IPS-18c (cell line): ENCODE measurements at regions not wholly inside any gene's neighbourhood (a gene's known extent, or its start where the extent isn't known, plus 50 kb on each side); places are given as distances from the start of the nearest gene placed in this dataset.
"Not testable (repeated sequence)": the region's sequence is repeated elsewhere in the genome, so short reads cannot be mapped to it uniquely, and the experiment has no call there.

ENCODE experiments used
- H3K4me3 ChIP-seq: 2 replicates; pipeline ENCODE4 v1.7.0; 2013; ENCODE audit warnings: low read depth, mild to moderate bottlenecking, low read length, moderate library complexity; ENCODE audit not compliant: insufficient read depth
- H3K9me3 ChIP-seq: one replicate; pipeline ENCODE4 v1.6.1; 2013; ENCODE audit warnings: mild to moderate bottlenecking, low read length, moderate library complexity; ENCODE audit not compliant: control insufficient read depth, insufficient read depth

DNA sequence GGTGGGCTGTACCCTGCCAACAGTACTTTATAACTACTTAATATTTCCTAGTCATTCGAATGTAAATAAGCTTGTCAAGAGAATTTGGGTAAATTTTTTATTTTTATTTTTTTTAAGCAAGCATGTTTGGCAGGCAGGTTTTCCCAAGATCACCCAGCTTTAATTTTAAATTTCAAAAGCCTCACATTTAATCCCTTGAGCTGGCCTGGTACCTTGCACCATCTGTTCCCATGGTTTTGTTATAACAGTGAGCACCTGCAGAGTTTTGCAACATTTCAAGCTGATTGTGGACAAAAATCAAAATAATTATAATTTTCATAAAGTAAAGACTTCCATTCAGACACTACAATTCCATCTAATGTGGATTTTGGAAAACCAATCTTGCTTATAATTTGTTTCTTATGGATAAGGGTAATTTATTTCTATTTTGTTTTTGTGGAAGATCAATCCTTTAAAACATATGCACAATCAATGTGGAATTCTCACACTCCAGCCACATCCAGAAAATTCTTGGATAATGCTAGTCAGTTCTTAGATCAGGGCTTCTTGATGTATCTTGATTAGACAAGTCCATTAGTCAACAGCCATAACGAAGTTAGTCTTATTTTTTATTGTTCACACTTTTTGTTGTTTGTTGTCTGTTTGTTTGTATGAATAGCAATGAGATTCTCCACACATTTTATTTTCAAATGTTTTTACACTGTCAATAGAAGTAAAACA is 689.3 kb downstream of the NR4A2 start:
- Histone ChIP-seq H3K9me3 (no peaks in the 10 kb centered on the region), H3K4me3 (no peak overlapping the region)

DNA sequence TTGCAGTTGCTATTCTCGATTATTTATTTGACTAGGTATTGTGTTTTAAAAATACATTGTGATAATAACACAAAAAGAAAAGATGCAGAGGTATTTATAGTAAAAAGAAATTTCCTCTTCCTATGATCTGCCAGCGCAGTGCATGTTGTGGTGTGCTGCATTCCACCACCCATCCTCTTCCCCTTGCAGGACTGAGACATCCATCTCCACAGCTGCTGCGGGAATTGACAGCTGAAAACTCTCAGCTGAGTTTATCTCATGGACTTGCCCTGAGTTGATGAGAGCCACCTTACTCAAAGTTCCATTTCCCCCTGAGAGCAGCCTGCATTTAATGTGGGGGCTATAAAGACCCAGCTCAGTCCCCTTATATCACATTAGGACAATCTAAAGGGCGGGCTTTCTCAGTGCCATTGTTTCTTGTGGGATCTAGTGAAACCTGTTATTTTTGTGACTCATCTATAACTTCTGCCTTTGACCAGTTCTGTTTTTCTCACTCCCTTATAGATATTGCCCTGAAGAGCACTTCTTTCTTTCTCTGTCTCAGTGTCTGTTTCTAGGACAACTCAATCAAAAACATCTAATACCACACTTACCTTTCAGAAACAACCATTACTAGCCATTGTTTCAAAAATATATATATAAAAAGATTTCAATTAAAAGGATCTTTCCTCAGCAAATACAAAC is 698.5 kb downstream of the NR4A2 start:
- Histone ChIP-seq H3K9me3 (no peaks in the 10 kb centered on the region), H3K4me3 (no peak overlapping the region)

DNA sequence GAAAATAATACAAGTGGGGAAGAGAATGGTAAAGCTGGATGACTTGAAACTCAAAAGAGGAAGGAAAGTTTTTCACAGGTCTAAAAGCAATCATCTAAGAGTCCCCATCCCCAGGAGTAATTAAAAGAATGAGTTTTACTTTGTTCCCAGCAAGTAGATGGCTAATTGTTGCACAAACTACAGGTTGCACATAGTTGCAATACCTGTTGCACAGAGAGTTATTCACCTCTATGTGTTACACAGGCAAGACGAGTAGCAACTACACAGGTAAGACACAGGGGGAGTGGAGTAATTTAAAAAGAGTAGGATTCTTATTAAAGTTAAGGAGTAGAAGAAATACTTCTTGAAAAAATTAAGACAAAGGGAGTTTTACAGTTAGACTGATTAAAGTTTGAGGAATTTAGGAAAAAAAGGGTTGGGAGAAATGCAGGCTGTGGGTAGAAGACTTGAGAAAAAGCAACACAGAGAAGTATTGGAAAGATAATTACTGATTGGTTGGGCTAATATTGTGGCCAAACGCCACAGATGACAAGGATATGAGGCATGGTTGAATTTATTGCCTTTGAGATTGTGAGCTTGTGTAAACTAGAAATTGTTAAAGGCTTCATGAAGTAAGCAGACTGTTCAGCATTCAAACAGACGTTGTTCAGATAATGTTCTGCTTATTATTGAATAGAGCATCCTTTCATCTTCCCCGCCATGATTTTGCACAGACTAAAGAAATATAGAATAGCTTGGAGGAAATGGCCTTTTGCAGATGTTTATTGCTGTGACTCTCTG is 699.3 kb downstream of the NR4A2 start:
- Histone ChIP-seq H3K9me3 (no peaks in the 10 kb centered on the region), H3K4me3 (no peak overlapping the region)

DNA sequence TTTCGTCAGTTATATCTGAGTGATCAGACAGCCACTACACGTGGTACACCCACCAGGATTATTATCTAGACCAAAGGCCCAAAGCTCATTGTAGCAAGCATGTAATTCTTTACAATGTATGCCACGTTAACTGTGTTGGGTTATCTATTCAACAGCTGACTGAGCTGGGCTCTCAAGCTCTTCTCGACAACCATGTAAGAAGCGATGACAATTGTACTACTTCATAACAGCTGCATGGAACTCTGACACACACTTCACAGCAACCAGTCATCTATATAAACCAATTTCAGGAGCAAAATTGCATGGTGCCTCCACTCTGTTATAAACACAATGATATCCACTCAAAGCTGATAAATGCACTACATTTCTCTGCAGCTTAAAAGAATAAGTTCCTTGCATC is 701.8 kb downstream of the NR4A2 start:
- Histone ChIP-seq H3K9me3 (no peaks in the 10 kb centered on the region), H3K4me3 (no peak overlapping the region)

DNA sequence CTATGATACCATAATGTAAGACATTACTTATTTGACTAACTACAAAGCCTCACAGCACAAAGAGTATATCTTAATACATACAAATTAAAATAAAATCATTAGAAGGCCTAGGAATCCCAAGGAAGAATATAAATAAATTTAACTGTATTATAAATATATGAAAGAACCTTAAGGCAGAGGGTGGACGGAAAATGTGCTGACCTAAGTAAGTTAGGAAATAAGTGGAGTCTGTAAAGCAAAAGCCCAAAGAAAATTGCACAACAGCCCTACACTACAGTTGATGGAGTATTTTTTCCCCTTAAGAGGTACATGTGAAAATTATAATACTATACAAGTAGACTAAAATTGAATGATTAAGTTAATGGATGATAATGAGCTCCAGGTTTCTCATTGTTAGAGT is 710.1 kb downstream of the NR4A2 start:
- Histone ChIP-seq H3K9me3 (no peaks in the 10 kb centered on the region), H3K4me3 (no peak overlapping the region)

DNA sequence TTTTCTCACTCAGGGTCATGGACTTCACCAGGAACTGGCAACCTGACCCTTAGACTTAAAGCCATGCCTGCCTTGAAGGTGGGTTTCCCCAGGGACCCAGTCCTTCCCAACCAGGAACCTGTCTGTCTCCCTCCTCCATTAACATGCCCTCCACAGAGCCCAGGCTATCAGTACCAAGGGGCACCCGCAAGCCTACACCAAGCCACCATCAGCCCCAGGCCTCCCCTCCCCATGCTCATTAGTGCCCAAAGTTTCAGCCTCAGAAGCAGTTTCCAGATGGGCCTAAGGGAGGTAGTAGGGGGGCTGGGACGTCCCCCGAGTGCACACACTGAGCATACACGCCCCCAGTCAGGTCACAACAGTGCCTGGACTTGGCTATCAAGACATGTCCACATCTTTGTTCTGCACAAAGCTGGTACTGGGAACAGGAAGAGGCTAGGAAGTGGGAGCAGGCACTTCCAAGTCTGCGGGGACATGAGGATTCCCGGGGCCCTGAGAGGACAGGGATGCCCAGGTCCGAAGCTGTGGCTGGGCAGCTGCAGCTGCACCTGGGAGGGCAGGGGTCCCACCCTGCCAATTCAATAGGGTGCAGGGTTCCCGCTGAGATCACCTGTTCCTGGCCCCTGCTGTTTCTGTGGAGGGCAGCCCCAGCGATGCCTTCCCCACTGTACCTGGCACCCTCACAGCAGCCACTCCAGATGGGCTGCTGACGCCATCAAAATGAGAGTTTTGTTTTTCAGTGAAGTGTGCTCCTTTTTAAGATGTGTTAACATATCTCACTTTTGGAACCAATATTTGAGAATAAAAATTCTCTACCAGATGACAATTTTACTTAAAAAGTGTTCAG is 731.4 kb downstream of the NR4A2 start:
- Histone ChIP-seq H3K4me3 (no peak overlapping the region), H3K9me3 (no peaks in the 10 kb centered on the region)

DNA sequence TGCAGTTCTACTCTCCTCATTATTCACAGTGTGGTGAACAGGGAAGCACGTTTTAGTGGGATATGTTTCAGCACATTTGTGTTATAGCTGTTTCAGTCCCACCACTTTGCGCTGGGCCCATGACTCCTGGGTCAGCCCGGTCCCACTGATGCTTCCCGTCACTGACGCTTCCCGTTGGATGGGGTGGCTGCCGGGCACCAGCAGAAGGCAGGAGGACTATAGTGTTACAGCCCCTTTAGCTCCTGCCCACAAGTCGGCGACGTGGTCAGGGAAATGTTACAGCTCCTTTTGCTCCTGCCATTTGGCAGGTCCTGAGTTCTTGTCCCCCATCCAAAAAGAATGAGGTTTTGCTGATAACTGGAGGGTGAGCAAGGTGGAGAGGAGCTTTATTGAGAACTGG is 732.2 kb downstream of the NR4A2 start:
- H3K9me3 ChIP-seq = no peaks in the 10 kb centered on the region
- H3K4me3 ChIP-seq = no peak overlapping the region

DNA sequence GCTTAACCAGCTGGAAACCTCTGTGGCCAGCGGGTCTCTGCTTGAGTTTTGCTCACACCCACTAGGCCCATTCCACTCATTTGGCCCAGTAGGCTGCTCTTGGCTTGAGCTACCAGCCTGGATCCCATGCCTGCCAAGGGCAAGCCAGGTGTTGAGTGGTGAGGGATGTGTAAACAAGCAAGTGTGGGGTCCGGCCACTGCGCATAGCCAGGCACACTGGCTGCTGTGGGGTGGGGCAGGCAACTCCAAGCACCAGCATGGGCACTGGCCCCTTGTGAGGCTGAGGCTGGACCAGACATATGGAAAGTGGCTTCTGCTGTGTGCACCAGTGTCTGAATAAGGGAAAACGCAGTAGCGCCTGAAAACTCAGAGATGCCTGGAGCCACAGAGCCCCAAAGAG is 732.7 kb downstream of the NR4A2 start:
- no peak overlapping the region for H3K4me3 ChIP-seq
- H3K9me3 ChIP-seq = no peaks in the 10 kb centered on the region

- Histone ChIP-seq H3K4me3 (no peak overlapping the region), H3K9me3 (no peaks in the 10 kb centered on the region)
Measured at GRCh38 chr2:155583674-155584195, 748.8 kb downstream of the NR4A2 start.

DNA sequence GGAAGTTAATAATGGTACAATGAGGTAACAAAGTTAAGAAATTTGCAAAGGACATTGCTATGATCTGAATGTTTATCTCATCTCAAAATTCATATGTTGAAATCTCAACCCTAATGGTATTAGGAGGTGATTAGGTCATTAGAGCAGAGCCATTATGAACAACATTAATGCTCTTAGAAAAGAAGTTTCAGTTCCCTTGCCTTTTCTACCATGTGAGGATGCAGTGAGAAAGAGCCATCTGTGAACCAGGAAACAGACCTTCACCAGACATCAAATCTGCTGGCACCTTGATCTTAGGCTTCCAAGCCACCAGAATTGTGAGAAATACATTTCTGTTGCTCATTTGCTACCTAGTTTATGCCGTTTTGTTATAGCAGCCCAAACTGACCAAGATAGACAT is 757.6 kb downstream of the NR4A2 start:
- H3K4me3 ChIP-seq = no peak overlapping the region
- H3K9me3 ChIP-seq = peaks cover 2% of the 10 kb centered on the region

- Histone ChIP-seq H3K9me3 (no peaks in the 10 kb centered on the region), H3K4me3 (no peak overlapping the region)
Measured at GRCh38 chr2:155547571-155547970, 785.0 kb downstream of the NR4A2 start.

- no peak overlapping the region for H3K4me3 ChIP-seq
Measured at GRCh38 chr2:155546721-155547555, 785.6 kb downstream of the NR4A2 start.

GRCh38 chr2:155539028-155539427 is 793.5 kb downstream of the NR4A2 start:
- H3K4me3 ChIP-seq, H3K9me3 ChIP-seq: not testable (repeated sequence)

More at GRCh38 chr2:155546721-155547555, 785.6 kb downstream of the NR4A2 start:
- H3K9me3 ChIP-seq = no peaks in the 10 kb centered on the region

DNA sequence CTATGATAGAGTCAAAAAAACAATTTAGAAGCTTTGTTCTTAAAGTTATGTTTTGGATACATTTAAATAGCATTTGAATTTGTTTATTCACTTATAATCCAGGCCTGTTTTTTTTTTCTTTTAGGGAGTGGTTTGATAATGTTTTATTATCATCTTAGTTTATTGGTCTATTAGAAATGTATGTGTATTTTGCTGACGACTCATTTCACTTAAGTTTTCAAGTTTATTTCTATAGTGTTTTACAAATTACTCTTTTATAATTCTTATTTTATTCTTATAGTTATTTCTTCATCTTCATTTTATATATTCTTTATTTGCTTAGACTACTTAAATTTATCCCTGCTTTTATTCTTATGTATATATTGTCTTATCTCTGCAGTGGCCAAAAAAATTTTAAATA is 804.5 kb downstream of the NR4A2 start:
- no peak overlapping the region for H3K4me3 ChIP-seq
- H3K9me3 ChIP-seq = no peaks in the 10 kb centered on the region

DNA sequence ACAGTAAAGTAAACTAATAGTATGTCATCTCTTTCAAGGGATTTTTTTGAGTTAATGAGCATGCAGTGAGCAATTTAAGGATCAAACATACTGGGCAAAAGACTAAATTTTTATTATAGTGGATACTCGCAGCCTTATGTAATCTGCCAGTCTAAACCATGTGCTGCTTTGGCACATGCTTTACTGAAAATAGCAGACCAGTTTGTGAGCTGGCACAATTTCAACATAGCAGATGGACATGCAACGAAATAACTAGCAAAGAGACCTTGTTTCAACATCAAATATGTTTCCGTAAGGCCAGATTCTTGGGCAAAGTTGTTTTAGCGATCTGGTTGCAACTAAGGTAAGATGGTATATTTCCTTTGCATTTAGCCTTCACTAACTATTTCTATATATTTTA is 807.3 kb downstream of the NR4A2 start:
- H3K4me3 ChIP-seq = no peak overlapping the region

GRCh38 chr2:155519529-155520130 is 812.9 kb downstream of the NR4A2 start:
- Histone ChIP-seq H3K4me3 (no peak overlapping the region), H3K9me3 (no peaks in the 10 kb centered on the region)

More for the DNA sequence above, 807.3 kb downstream of the NR4A2 start:
- H3K9me3 ChIP-seq = no peaks in the 10 kb centered on the region
